ENCODE measurements at regions not wholly inside any gene's neighbourhood (a gene's known extent, or its start where the extent isn't known, plus 50 kb on each side); places are given as distances from the start of the nearest gene placed in this dataset.

DNA sequence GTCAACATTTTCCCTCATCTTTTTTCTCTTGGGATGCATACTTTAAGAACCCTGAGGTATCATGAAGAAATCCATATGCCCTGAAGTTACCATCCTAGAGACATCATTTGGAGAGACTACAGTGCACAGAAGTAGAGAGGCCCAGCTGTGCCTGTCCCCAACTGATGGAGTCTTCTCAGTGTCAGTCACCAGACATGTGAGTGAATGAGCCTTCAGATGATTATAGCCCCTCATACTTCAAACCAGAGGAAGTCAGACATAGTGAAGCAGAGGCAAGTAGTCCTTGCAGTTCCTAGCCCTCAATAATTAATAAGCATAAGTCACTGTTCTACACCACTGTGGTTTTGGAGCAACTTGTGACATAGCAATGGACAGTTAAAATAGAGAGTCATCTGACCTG lies 194.4 kb upstream of the ITGA4 start:
- H3K36me3 Mint-ChIP-seq (ENCODE audit: low read depth) = peaks cover 43% of the 10 kb centered on the region
- no peak overlapping the region for H3K27ac Mint-ChIP-seq
- intact Hi-C loops (cut with micrococcal nuclease) = no loop called here
- no peak for DNase-seq (ENCODE audit: low spot score)
- no peaks in the 10 kb centered on the region for H3K27me3 Mint-ChIP-seq (ENCODE audit: low read depth)
- H3K4me1 Mint-ChIP-seq (ENCODE audit: low read depth) = peaks cover 25% of the 10 kb centered on the region
- H3K9me3 Mint-ChIP-seq = no peaks in the 10 kb centered on the region
- no peak overlapping the region for H3K4me3 Mint-ChIP-seq (ENCODE audit: low read depth)

DNA sequence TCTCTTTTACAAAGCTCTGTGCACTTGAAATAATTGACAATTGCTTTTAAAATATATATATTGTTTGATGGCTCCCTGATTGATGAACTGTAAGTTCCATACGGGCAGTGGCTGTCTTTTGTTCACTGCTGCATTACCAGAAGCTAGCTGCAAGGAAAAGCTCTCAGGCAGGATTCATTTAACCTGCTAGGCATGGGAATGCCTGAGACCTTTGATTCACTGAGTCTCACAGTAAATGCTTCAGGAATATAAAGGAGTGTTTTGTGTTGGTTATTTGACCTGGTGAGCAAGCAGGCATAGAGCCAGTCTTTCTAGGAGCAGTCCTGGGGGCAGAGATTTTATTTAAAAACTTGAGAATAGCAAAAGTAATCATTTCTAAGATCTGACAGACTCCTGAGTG lies 193.2 kb upstream of the ITGA4 start:
- peaks cover 31% of the 10 kb centered on the region for H3K4me1 Mint-ChIP-seq (ENCODE audit: low read depth)
- DNase-seq (ENCODE audit: low spot score) = no peak
- no peak overlapping the region for H3K27ac Mint-ChIP-seq
- H3K27me3 Mint-ChIP-seq (ENCODE audit: low read depth) = no peaks in the 10 kb centered on the region
- H3K4me3 Mint-ChIP-seq (ENCODE audit: low read depth) = no peak overlapping the region
- peaks cover 43% of the 10 kb centered on the region for H3K36me3 Mint-ChIP-seq (ENCODE audit: low read depth)
- H3K9me3 Mint-ChIP-seq = no peaks in the 10 kb centered on the region
- intact Hi-C loops (cut with micrococcal nuclease) = no loop called here

DNA sequence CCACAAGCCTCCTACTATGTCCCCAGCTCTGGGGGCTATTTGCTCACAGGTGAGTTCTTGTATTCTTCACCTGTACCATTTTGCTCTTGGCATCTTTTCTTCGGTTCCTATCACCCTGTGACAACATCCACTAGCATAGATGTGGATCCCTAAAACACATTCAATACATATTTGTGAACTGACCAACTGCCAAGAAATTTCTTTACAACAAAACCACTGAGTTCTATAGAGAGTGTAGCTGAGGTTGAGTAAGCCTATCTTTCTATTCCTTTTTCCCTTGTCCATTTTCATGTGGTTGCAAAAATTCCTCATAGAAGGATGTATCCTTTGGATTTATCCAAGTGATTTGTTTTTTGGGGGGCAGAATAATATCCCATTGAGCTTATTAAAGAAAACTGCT lies 192.7 kb upstream of the ITGA4 start:
- H3K9me3 Mint-ChIP-seq = no peaks in the 10 kb centered on the region
- intact Hi-C loops (cut with micrococcal nuclease) = no loop called here
- DNase-seq (ENCODE audit: low spot score) = no peak
- H3K4me3 Mint-ChIP-seq (ENCODE audit: low read depth) = no peak overlapping the region
- H3K4me1 Mint-ChIP-seq (ENCODE audit: low read depth) = peaks cover 35% of the 10 kb centered on the region
- no peak overlapping the region for H3K27ac Mint-ChIP-seq
- H3K36me3 Mint-ChIP-seq (ENCODE audit: low read depth) = peaks cover 46% of the 10 kb centered on the region
- H3K27me3 Mint-ChIP-seq (ENCODE audit: low read depth) = no peaks in the 10 kb centered on the region

DNA sequence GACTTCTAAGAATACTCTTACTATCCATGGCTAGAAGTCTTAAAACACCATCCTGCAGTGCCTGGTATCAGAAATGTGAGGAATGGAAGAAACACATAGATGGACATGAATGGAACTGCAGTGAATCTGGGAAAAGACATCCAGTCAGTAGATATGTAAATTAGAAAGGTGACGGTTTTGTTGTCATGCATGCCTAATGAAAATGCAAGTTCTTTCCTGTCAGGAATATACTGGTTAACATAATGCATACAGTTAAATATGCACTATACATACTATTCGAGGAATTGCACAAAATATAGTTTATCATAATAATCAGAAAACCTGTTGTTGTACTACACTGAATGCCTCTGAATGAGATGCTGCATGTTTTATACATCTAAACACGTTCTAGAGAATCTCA lies 190.6 kb upstream of the ITGA4 start:
- H3K27ac Mint-ChIP-seq = no peak overlapping the region
- peaks cover 47% of the 10 kb centered on the region for H3K36me3 Mint-ChIP-seq (ENCODE audit: low read depth)
- peaks cover 42% of the 10 kb centered on the region for H3K4me1 Mint-ChIP-seq (ENCODE audit: low read depth)
- H3K27me3 Mint-ChIP-seq (ENCODE audit: low read depth) = no peaks in the 10 kb centered on the region
- intact Hi-C loops (cut with micrococcal nuclease) = loop anchor here (5.0 kb wide), 1 partner anchor 34 kb away; no protein-coding TSS in a partner anchor
- no peak for DNase-seq (ENCODE audit: low spot score)
- H3K9me3 Mint-ChIP-seq = no peaks in the 10 kb centered on the region
- no peak overlapping the region for H3K4me3 Mint-ChIP-seq (ENCODE audit: low read depth)

DNA sequence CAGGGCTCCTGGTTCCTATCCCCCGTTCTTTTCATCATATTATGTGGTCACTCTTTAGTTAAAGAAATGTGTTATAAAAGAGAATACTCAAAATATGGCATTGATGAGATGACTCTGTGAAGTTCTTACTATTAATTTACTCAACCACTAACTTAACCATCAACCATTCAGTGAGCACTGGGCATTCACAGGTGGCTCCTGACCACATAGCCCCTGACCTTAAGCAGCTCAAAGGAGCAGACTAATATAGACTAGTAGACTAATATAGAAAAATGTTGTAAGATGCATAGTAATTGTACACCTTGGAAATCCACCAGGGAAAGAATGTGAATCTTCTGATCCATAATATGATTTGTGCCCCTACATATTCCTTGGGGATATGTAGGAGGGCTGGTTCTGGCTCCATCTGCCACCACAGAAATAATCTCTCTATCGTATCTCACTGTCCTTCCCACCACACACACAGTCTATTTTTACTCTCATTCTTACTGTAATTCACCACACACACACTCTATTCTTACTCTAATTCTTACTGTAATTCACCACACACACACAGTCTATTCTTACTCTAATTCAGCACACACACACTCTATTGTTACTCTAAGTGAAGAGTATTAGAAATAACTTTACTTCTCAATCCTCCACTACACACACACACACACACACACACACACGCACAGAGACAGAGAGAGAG lies 188.9 kb upstream of the ITGA4 start:
- Mint-ChIP-seq H3K4me1 (ENCODE audit: low read depth) (peaks cover 39% of the 10 kb centered on the region), H3K9me3 (no peaks in the 10 kb centered on the region), H3K4me3 (ENCODE audit: low read depth) (no peak overlapping the region), H3K36me3 (ENCODE audit: low read depth) (peaks cover 43% of the 10 kb centered on the region), H3K27ac (no peak overlapping the region), H3K27me3 (ENCODE audit: low read depth) (no peaks in the 10 kb centered on the region)
- DNase-seq (ENCODE audit: low spot score) = no peak
- intact Hi-C loops (cut with micrococcal nuclease) = loop anchor here (5.0 kb wide), 1 partner anchor 36 kb away; no protein-coding TSS in a partner anchor

DNA sequence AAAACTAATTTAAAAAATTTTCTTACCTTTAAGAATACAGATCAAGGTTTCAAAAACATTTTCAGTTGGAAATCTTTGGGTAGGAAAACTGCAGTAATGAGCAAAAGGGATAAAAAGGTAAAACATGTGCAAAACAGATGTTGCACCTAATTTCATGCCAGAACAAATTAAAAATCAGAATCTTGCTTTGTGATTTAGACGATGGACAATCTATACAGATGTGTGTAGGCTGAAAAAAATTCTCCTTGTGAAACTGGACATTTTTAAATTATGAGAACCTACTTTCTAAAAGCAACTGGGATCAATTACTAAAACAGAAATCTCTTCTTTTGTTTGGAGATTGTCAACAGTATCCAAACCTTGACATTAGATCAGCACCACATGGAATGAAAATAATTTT lies 183.2 kb upstream of the ITGA4 start:
- H3K36me3 Mint-ChIP-seq (ENCODE audit: low read depth) = peaks cover 32% of the 10 kb centered on the region
- intact Hi-C loops (cut with micrococcal nuclease) = no loop called here
- no peaks in the 10 kb centered on the region for H3K27me3 Mint-ChIP-seq (ENCODE audit: low read depth)
- peaks cover 48% of the 10 kb centered on the region for H3K4me1 Mint-ChIP-seq (ENCODE audit: low read depth)
- H3K4me3 Mint-ChIP-seq (ENCODE audit: low read depth) = no peak overlapping the region
- H3K9me3 Mint-ChIP-seq = no peaks in the 10 kb centered on the region
- DNase-seq (ENCODE audit: low spot score) = no peak
- no peak overlapping the region for H3K27ac Mint-ChIP-seq

DNA sequence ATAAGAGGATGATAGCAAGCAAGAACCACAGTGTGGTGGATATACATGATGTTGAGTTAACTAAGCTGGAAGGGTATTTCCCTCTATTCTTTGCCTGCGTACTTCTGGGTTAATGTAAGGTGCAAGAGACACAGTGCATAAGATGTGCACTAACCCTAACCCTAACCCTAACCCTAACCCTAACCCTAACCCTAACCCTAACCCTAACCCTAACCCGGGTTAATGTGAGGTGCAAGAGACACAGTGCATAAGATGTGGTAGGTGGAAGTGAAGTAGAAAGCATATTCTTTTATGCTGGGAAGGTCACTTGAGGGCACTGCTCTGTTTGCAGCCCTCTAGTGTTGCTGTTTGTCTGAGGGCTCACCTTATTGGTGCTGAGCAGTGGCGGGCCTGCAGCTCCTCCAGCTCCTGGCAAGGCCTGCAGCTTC lies 181.5 kb upstream of the ITGA4 start:
- DNase-seq (ENCODE audit: low spot score) = no peak
- intact Hi-C loops (cut with micrococcal nuclease) = no loop called here
- H3K36me3 Mint-ChIP-seq (ENCODE audit: low read depth) = peaks cover 27% of the 10 kb centered on the region
- no peaks in the 10 kb centered on the region for H3K9me3 Mint-ChIP-seq
- H3K4me1 Mint-ChIP-seq (ENCODE audit: low read depth) = peaks cover 45% of the 10 kb centered on the region
- no peak overlapping the region for H3K4me3 Mint-ChIP-seq (ENCODE audit: low read depth)
- peak overlapping the region; percentile 56 for H3K27ac Mint-ChIP-seq
- H3K27me3 Mint-ChIP-seq (ENCODE audit: low read depth) = no peaks in the 10 kb centered on the region

DNA sequence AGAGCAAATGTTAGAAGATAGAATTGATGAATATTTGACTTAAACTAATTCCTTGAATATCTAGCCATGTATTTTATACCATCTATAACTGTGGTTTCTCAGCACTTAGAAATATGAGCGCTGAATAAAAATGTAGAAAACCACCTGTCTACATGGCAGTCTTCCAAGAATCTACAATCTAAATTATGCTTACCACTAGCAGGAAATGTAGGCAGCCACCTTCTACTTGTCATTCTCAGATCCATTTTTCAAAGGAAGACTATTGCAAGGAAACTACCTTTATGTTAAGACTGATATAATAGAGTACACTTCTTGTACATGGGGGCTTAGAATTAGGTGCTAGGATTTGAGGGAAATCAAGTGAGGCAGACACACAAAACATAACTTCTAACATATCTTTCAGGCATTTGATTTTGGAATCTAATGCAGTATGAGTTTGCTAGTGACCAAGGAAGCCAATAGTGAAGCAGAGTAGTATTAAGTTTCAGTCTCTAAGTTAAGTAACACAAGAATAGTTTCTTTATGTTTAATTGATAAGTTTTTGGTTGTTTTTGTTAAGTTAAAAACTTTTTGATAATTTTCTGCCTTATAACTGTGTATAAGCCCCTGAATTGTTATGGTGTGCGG lies 175.9 kb upstream of the ITGA4 start:
- intact Hi-C loops (cut with micrococcal nuclease) = loop anchor here (2.0 to 5.0 kb wide), 2 partner anchors 19 to 94 kb away; no protein-coding TSS in a partner anchor
- Mint-ChIP-seq H3K27me3 (ENCODE audit: low read depth) (no peaks in the 10 kb centered on the region), H3K9me3 (peaks cover 20% of the 10 kb centered on the region), H3K27ac (peak overlapping the region; percentile 58), H3K36me3 (ENCODE audit: low read depth) (peaks cover 45% of the 10 kb centered on the region), H3K4me1 (ENCODE audit: low read depth) (peaks cover 37% of the 10 kb centered on the region), H3K4me3 (ENCODE audit: low read depth) (peak overlapping the region; percentile 6)
- no peak for DNase-seq (ENCODE audit: low spot score)

DNA sequence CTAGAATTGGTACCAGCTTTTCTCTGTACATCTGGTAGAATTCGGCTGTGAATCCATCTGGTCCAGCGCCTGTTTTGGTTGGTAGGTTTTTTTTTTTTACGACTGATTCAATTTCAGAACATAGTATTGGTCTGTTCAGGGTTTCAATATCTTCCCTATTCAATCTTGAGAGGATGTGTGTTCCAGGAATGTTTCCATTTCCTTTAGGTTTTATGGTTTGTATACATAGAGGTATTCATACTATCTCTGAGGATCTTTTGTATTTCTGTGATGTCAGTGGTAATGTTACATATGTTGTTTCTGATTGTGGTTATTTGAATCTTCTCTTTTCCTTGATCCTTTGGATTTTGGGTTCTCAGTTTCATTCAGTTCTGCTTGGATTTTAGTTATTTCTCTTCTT lies 172.1 kb upstream of the ITGA4 start:
- Mint-ChIP-seq H3K36me3 (ENCODE audit: low read depth) (peaks cover 43% of the 10 kb centered on the region), H3K4me3 (ENCODE audit: low read depth) (no peak overlapping the region), H3K27ac (no peak overlapping the region), H3K9me3 (peaks cover 27% of the 10 kb centered on the region), H3K27me3 (ENCODE audit: low read depth) (no peaks in the 10 kb centered on the region), H3K4me1 (ENCODE audit: low read depth) (peaks cover 28% of the 10 kb centered on the region)
- no peak for DNase-seq (ENCODE audit: low spot score)
- intact Hi-C loops (cut with micrococcal nuclease) = no loop called here

DNA sequence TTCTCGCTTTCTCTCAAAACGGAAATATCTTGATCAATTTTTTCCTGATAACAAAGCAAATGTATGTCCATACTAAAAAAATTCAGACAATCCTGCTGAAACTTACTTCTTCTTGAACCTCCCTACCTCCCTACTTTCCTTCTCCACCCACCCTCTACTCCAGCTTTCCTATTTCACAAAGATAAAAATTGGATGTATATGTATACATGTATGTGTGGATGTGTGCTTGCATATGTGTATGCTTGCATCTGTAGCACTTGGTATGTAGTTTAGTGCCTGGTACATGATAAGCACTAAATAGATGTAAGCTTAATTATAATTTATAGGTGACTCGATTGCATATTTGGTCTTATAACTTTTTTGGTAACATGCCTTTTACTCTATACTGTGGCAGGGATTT lies 167.5 kb upstream of the ITGA4 start:
- DNase-seq (ENCODE audit: low spot score) = no peak
- Mint-ChIP-seq H3K9me3 (peaks cover 47% of the 10 kb centered on the region), H3K4me3 (ENCODE audit: low read depth) (no peak overlapping the region), H3K27ac (no peak overlapping the region), H3K36me3 (ENCODE audit: low read depth) (peaks cover 46% of the 10 kb centered on the region), H3K27me3 (ENCODE audit: low read depth) (no peaks in the 10 kb centered on the region), H3K4me1 (ENCODE audit: low read depth) (peaks cover 11% of the 10 kb centered on the region)
- intact Hi-C loops (cut with micrococcal nuclease) = no loop called here

DNA sequence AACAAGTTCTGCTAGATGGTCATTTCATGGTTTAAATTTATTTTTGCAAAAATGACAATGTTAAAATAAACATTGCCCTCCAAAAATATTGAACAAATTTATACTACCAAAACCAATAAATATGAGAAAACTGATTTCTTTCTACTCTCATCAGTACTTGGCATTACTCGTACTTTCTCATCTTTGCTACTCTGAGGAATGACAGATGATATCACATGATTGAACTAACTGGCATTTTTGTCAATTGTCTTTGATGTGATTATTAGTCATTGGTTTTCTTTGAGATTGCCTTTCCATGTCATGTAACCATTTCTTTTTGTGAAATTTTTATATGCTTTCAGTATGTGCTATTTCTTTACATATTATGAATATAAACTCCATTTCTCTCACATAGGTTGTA lies 167.0 kb upstream of the ITGA4 start:
- DNase-seq (ENCODE audit: low spot score) = no peak
- H3K36me3 Mint-ChIP-seq (ENCODE audit: low read depth) = peaks cover 45% of the 10 kb centered on the region
- peaks cover 44% of the 10 kb centered on the region for H3K9me3 Mint-ChIP-seq
- H3K4me1 Mint-ChIP-seq (ENCODE audit: low read depth) = peaks cover 7% of the 10 kb centered on the region
- H3K4me3 Mint-ChIP-seq (ENCODE audit: low read depth) = no peak overlapping the region
- no peaks in the 10 kb centered on the region for H3K27me3 Mint-ChIP-seq (ENCODE audit: low read depth)
- intact Hi-C loops (cut with micrococcal nuclease) = no loop called here
- no peak overlapping the region for H3K27ac Mint-ChIP-seq

DNA sequence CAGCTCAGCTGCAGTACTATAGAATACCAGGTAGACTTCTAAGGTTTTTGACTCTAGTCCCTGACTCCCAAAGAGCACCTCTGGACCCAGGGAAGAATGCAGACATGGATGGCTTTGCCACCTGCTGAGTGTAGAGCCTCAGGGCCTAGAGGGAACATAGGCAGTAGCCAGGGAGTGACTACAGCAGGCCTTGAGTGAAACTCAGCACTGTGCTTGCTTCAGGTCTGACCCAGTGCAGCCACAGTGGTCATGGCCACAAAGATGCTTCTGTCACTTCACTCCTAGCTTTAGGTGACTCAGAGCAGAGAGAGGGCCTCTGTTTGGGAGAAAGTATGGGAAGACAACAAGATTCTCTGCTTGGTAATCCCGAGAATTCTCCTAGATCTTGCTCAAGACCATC lies 162.2 kb upstream of the ITGA4 start:
- Mint-ChIP-seq H3K27me3 (ENCODE audit: low read depth) (no peaks in the 10 kb centered on the region), H3K9me3 (peaks cover 70% of the 10 kb centered on the region), H3K27ac (no peak overlapping the region), H3K36me3 (ENCODE audit: low read depth) (peaks cover 69% of the 10 kb centered on the region), H3K4me1 (ENCODE audit: low read depth) (peaks cover 7% of the 10 kb centered on the region), H3K4me3 (ENCODE audit: low read depth) (no peak overlapping the region)
- intact Hi-C loops (cut with micrococcal nuclease) = no loop called here
- no peak for DNase-seq (ENCODE audit: low spot score)

DNA sequence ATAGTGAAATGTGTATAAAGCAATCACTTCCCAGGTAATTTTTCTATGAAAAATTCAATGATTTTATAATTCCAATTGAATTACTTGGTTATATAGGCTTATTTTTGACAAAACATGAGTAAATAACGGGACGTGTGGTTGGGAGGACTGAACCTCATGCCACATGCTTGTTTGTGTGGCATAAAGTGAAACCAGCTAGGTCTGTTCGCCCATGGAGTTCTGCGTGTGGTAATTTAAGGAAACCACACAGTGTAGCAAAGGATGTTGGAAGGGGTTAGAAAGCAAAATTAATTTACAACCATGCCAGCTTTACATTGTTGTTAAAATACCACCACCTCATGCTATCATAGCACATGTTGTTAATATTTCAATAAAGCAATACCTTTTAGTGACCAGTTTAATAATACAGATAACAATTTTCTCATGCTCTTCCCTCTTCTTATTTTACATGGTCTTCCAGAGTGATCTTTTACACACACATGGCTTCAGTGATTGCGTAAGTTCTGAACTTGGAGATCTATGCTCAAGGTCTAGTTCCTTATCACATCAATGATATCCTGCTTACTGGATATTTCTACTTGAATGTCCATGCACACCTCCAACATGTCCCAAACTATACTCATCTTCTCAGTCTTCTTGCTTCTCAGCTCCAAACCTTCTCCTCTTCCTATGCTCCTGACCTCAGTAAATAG lies 156.4 kb upstream of the ITGA4 start:
- H3K27me3 Mint-ChIP-seq (ENCODE audit: low read depth) = no peaks in the 10 kb centered on the region
- H3K4me3 Mint-ChIP-seq (ENCODE audit: low read depth) = peak overlapping the region; percentile 66
- peak; percentile 50 for DNase-seq (ENCODE audit: low spot score)
- intact Hi-C loops (cut with micrococcal nuclease) = loop anchor here (1.0 to 2.0 kb wide), 2 partner anchors 20 to 194 kb away; no protein-coding TSS in a partner anchor
- H3K27ac Mint-ChIP-seq = peak overlapping the region; percentile 79
- peaks cover 49% of the 10 kb centered on the region for H3K4me1 Mint-ChIP-seq (ENCODE audit: low read depth)
- peaks cover 39% of the 10 kb centered on the region for H3K36me3 Mint-ChIP-seq (ENCODE audit: low read depth)
- H3K9me3 Mint-ChIP-seq = peaks cover 32% of the 10 kb centered on the region
